CD4-positive, alpha-beta T cell treated with Interleukin-2 at 100 ng/mL for 4 hours (primary cell): ENCODE measurements at regions not wholly inside any gene's neighbourhood (a gene's known extent, or its start where the extent isn't known, plus 50 kb on each side); places are given as distances from the start of the nearest gene placed in this dataset.

Experiments
- DNase-seq: peaks from one replicate; pipeline ENCODE4 v3.0.0-alpha.2; 2020; ENCODE audit warnings: low spot score

GRCh38 chr20:7257099-7257498 is 489.6 kb downstream of the BMP2 start:
- DNase-seq, result no peak

GRCh38 chr20:7257692-7258466 is 490.4 kb downstream of the BMP2 start:
- no peak for DNase-seq

GRCh38 chr20:7262803-7263202 is 495.3 kb downstream of the BMP2 start:
- DNase-seq, result no peak

GRCh38 chr20:7264137-7264536 is 496.7 kb downstream of the BMP2 start:
- no peak for DNase-seq

GRCh38 chr20:7269452-7269851 is 502.0 kb downstream of the BMP2 start:
- DNase-seq, result no peak

GRCh38 chr20:7272512-7272911 is 505.0 kb downstream of the BMP2 start:
- no peak for DNase-seq

GRCh38 chr20:7274870-7275269 is 507.4 kb downstream of the BMP2 start:
- no peak for DNase-seq

GRCh38 chr20:7275645-7276237 is 508.3 kb downstream of the BMP2 start:
- no peak for DNase-seq

- peak; percentile 3 for DNase-seq
Observed at GRCh38 chr20:7285918-7286556, 518.6 kb downstream of the BMP2 start.

- no peak for DNase-seq
Observed at GRCh38 chr20:7291323-7291943, 523.9 kb downstream of the BMP2 start.

GRCh38 chr20:7291946-7292345 is 524.5 kb downstream of the BMP2 start:
- no peak for DNase-seq

GRCh38 chr20:7294816-7295360 is 527.4 kb downstream of the BMP2 start:
- DNase-seq, result no peak

- no peak for DNase-seq
Observed at GRCh38 chr20:7301807-7302206, 534.3 kb downstream of the BMP2 start.

GRCh38 chr20:7302250-7302649 is 534.8 kb downstream of the BMP2 start:
- no peak for DNase-seq

- DNase-seq, result no peak
Observed at GRCh38 chr20:7305976-7306375, 538.5 kb downstream of the BMP2 start.

GRCh38 chr20:7308163-7308562 is 540.7 kb downstream of the BMP2 start:
- no peak for DNase-seq

GRCh38 chr20:7313047-7313446 is 545.6 kb downstream of the BMP2 start:
- no peak for DNase-seq

- no peak for DNase-seq
Observed at GRCh38 chr20:7323957-7324356, 556.5 kb downstream of the BMP2 start.

GRCh38 chr20:7327810-7328209 is 560.3 kb downstream of the BMP2 start:
- DNase-seq, result no peak

GRCh38 chr20:7330850-7331249 is 563.4 kb downstream of the BMP2 start:
- DNase-seq, result no peak

GRCh38 chr20:7332169-7332568 is 564.7 kb downstream of the BMP2 start:
- DNase-seq, result no peak

- DNase-seq, result no peak
Observed at GRCh38 chr20:7333841-7334240, 566.4 kb downstream of the BMP2 start.

GRCh38 chr20:7346026-7346425 is 578.5 kb downstream of the BMP2 start:
- DNase-seq, result no peak
